ENCODE measurements at regions not wholly inside any gene's neighbourhood (a gene's known extent, or its start where the extent isn't known, plus 50 kb on each side); places are given as distances from the start of the nearest gene placed in this dataset.

- peaks cover 0 to 4% (median 0%) of the 10 kb centered on the region in 3 donors for H3K36me3 Mint-ChIP-seq
- peaks cover 7 to 26% (median 8%) of the 10 kb centered on the region in 5 donors for H3K27me3 Mint-ChIP-seq
- POLR2A ChIA-PET = interaction anchor here (0.7 kb wide), 1 partner anchor 45 kb away, joined by 3 read pairs; no protein-coding TSS in a partner anchor
- no peak for DNase-seq
- ATAC-seq = no peak
- peaks cover 0 to 5% (median 0%) of the 10 kb centered on the region in 9 donors for H3K9me3 Mint-ChIP-seq
- H3K4me3 Mint-ChIP-seq = no peak overlapping the region
- H3K4me1 Mint-ChIP-seq = peaks cover 0 to 7% (median 4%) of the 10 kb centered on the region in 4 donors
- no peak overlapping the region for H3K27ac Mint-ChIP-seq
These were observed 98.3 kb downstream of the GATA6 start for GRCh38 chr18:22267697-22268096.

DNA sequence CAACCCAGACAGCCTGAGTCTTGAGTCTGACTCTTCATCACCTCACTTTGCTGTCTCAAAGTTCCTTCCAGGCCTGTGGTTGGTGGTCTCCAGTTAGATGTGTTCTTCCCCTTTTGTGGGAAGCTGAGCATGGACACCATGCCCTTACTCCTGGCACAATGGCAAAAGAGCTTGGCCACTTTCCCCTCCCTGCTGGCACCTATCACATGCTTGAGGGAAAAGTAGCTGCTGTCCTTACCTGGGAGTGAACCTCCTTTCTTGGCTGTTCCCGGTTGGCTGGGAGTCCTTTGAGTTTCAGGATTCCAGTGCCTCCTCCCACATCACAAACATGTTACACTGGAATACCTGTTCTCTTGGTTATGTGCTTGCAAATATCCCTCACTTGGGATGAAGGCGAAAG, 97.8 kb downstream of the GATA6 start:
- peaks cover 0 to 7% (median 4%) of the 10 kb centered on the region in 4 donors for H3K4me1 Mint-ChIP-seq
- peaks cover 7 to 26% (median 8%) of the 10 kb centered on the region in 5 donors for H3K27me3 Mint-ChIP-seq
- ATAC-seq = no peak
- DNase-seq = no peak
- no peak overlapping the region for H3K27ac Mint-ChIP-seq
- H3K36me3 Mint-ChIP-seq = peaks cover 0 to 4% (median 0%) of the 10 kb centered on the region in 3 donors
- no peak overlapping the region for H3K4me3 Mint-ChIP-seq
- POLR2A ChIA-PET = no interaction called here
- peaks cover 0 to 9% (median 0%) of the 10 kb centered on the region in 9 donors for H3K9me3 Mint-ChIP-seq

- no peak for DNase-seq
- peaks cover 0 to 6% (median 4%) of the 10 kb centered on the region in 4 donors for H3K4me1 Mint-ChIP-seq
- H3K27me3 Mint-ChIP-seq = peaks cover 6 to 19% (median 6%) of the 10 kb centered on the region in 5 donors
- H3K9me3 Mint-ChIP-seq = peaks cover 0 to 13% (median 0%) of the 10 kb centered on the region in 9 donors
- POLR2A ChIA-PET = no interaction called here
- H3K36me3 Mint-ChIP-seq = peaks cover 0 to 4% (median 0%) of the 10 kb centered on the region in 3 donors
- ATAC-seq = no peak
- H3K4me3 Mint-ChIP-seq = no peak overlapping the region
- no peak overlapping the region for H3K27ac Mint-ChIP-seq
These were observed 96.4 kb downstream of the GATA6 start for GRCh38 chr18:22265838-22266237.

GRCh38 chr18:22260208-22260820, 90.9 kb downstream of the GATA6 start:
- DNase-seq (peak in 3 of 10 donors; percentile 8 to 60 (median 11)), ATAC-seq (no peak)
- H3K9me3 Mint-ChIP-seq = peaks cover 0 to 16% (median 0%) of the 10 kb centered on the region in 9 donors

GRCh38 chr18:22257022-22257543, 87.7 kb downstream of the GATA6 start:
- H3K4me1 Mint-ChIP-seq = peaks cover 3 to 13% (median 12%) of the 10 kb centered on the region in 4 donors
- H3K36me3 Mint-ChIP-seq = no peaks in the 10 kb centered on the region
- no peak overlapping the region for H3K4me3 Mint-ChIP-seq
- H3K9me3 Mint-ChIP-seq = peaks cover 0 to 7% (median 0%) of the 10 kb centered on the region in 9 donors
- DNase-seq (no peak), ATAC-seq (no peak)
- POLR2A ChIA-PET = no interaction called here
- H3K27ac Mint-ChIP-seq = no peak overlapping the region
- H3K27me3 Mint-ChIP-seq = peaks cover 0 to 12% (median 0%) of the 10 kb centered on the region in 5 donors

More at GRCh38 chr18:22260208-22260820, 90.9 kb downstream of the GATA6 start:
- H3K4me1 Mint-ChIP-seq = peaks cover 0 to 12% (median 4%) of the 10 kb centered on the region in 4 donors
- H3K4me3 Mint-ChIP-seq = peak overlapping the region in 2 of 10 donors; percentile 39 to 67
- peak overlapping the region in 2 of 10 donors; percentile 12 to 83 for H3K27ac Mint-ChIP-seq
- H3K27me3 Mint-ChIP-seq = peaks cover 0 to 11% (median 0%) of the 10 kb centered on the region in 5 donors
- H3K36me3 Mint-ChIP-seq = no peaks in the 10 kb centered on the region
- POLR2A ChIA-PET = interaction anchor here (0.6 kb wide), 1 partner anchor 890 kb away, joined by 6 read pairs; no protein-coding TSS in a partner anchor

GRCh38 chr18:22254088-22254487, 84.7 kb downstream of the GATA6 start:
- H3K27ac Mint-ChIP-seq = peak overlapping the region in 2 of 10 donors; percentile 34 to 55
- H3K36me3 Mint-ChIP-seq = no peaks in the 10 kb centered on the region
- H3K4me1 Mint-ChIP-seq = peaks cover 3 to 13% (median 7%) of the 10 kb centered on the region in 4 donors
- peaks cover 0 to 2% (median 0%) of the 10 kb centered on the region in 9 donors for H3K9me3 Mint-ChIP-seq
- ATAC-seq = no peak
- DNase-seq = no peak
- no peak overlapping the region for H3K4me3 Mint-ChIP-seq
- peaks cover 0 to 20% (median 3%) of the 10 kb centered on the region in 5 donors for H3K27me3 Mint-ChIP-seq
- POLR2A ChIA-PET = no interaction called here

DNA sequence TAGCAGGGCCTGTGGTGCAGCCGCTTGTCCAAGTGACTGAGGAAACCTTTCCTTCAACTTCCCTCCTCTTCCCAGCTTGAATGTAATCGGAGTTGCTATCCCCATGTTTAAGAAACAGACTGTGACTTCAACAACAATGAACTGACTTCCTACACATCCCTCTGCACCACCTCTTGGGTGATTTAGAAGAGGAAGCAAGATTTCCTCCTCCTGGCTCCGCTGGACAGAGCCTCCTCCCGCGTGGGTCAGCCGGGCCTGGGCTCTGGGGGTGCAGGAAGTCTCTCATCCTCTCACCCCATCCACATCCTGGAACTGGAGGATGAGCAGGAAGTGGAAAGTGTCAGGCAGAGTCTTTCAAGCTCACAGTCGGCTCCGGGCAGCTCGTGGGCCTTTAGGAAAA, 84.3 kb downstream of the GATA6 start:
- peaks cover 0 to 2% (median 0%) of the 10 kb centered on the region in 9 donors for H3K9me3 Mint-ChIP-seq
- ATAC-seq (no peak), DNase-seq (no peak)
- peak overlapping the region in 1 of 10 donors; percentile 34 for H3K27ac Mint-ChIP-seq
- H3K27me3 Mint-ChIP-seq = peaks cover 0 to 20% (median 3%) of the 10 kb centered on the region in 5 donors
- H3K4me3 Mint-ChIP-seq = no peak overlapping the region
- peaks cover 3 to 13% (median 7%) of the 10 kb centered on the region in 4 donors for H3K4me1 Mint-ChIP-seq
- POLR2A ChIA-PET = no interaction called here
- H3K36me3 Mint-ChIP-seq = no peaks in the 10 kb centered on the region

DNA sequence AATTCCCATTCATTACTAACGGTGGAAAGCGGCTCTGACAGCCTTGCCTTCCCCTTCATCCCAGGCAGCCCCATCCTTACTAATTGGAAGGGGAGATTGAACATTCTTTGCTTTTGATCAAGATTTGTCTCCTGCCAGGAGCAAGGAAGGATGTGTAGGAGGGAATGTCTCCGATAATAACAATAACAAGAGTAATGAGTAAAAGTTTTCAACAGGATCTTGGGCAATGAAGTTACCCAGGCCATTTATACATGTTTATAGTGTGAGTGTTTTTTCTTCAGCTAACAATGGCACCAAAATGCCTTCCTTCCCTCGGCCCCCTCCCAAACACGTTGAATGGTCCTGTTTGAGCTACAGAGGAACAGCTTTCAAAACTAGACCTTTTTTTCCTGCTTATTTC, 83.8 kb downstream of the GATA6 start:
- Mint-ChIP-seq H3K36me3 (no peaks in the 10 kb centered on the region), H3K27me3 (peaks cover 0 to 20% (median 3%) of the 10 kb centered on the region in 5 donors), H3K27ac (no peak overlapping the region), H3K4me1 (peaks cover 3 to 13% (median 7%) of the 10 kb centered on the region in 4 donors), H3K9me3 (peaks cover 0 to 3% (median 0%) of the 10 kb centered on the region in 9 donors), H3K4me3 (no peak overlapping the region)
- no peak for DNase-seq
- no peak for ATAC-seq
- POLR2A ChIA-PET = no interaction called here
